SK-N-SH (cell line): ENCODE measurements at regions not wholly inside any gene's neighbourhood (a gene's known extent, or its start where the extent isn't known, plus 50 kb on each side); places are given as distances from the start of the nearest gene placed in this dataset.

Experiments
- CTCF ChIA-PET: fragments of 300-600, 350-600 bp; formaldehyde crosslinking; extraction: SDS; loops from one replicate; lab custom pipeline; 2021; lab: Yijun Ruan, JAX
- POLR2A ChIA-PET: fragments of 350-600 bp; sonication (Branson Sonifier 250); formaldehyde crosslinking; extraction: SDS; loops from one replicate; lab custom pipeline; 2020; ENCODE audit warnings: antibody characterized with exemption, inconsistent platforms; lab: Yijun Ruan, JAX
- DNase-seq: peaks from one replicate; pipeline ENCODE4 v3.0.0; 2012
- H2AFZ ChIP-seq: fragments of 200-600 bp; sonication (generic); 2 replicates; pipeline ENCODE4 v1.8.1; 2016; ENCODE audit warnings: antibody characterized with exemption, mild to moderate bottlenecking, low read depth
- H3F3A ChIP-seq: fragments of 200-600 bp; sonication (generic); replicated peaks from 2 replicates; pipeline ENCODE3; 2016; ENCODE audit warnings: antibody characterized with exemption, mild to moderate bottlenecking; ENCODE audit not compliant: insufficient read depth
- H3K27ac ChIP-seq, 2 experiments: fragments of 200-500 bp in 1 of 2; fragments of 200-600 bp in 1 of 2; sonication (Bioruptor generic) in 1 of 2; sonication (generic), shearing (Covaris generic) in 1 of 2; 2 replicates each; pipeline versions ENCODE4 v1.5.1 to v1.6.1; 2014 to 2016; ENCODE audit warnings: low read depth in 2 of 2, inconsistent platforms in 1 of 2, low read length in 1 of 2, mild to moderate bottlenecking in 1 of 2, mixed read lengths in 1 of 2
- H3K27me3 ChIP-seq: fragments of 200-600 bp; sonication (generic), shearing (Covaris generic); 2 replicates; pipeline ENCODE4 v1.6.1; 2016; ENCODE audit warnings: mixed run types; ENCODE audit not compliant: insufficient read depth
- H3K36me3 ChIP-seq, 2 experiments: fragments of 200-500 bp in 1 of 2; fragments of 200-600 bp in 1 of 2; sonication (Bioruptor generic) in 1 of 2; sonication (generic) in 1 of 2; replicated peaks in 1 of 2; 2 replicates each; pipeline versions ENCODE3 to v1.5.1; 2014 to 2016; ENCODE audit warnings: low read length in 1 of 2, mild to moderate bottlenecking in 1 of 2; ENCODE audit not compliant: insufficient read depth in 2 of 2, control insufficient read depth in 1 of 2
- H3K4me1 ChIP-seq, 2 experiments: fragments of 200-500 bp in 1 of 2; fragments of 200-600 bp in 1 of 2; sonication (Bioruptor generic) in 1 of 2; sonication (generic), shearing (Covaris generic) in 1 of 2; 2 replicates each; pipeline versions ENCODE4 v1.5.1 to v1.6.1; 2014 to 2016; ENCODE audit warnings: low read depth in 1 of 2, low read length in 1 of 2, mixed run types in 1 of 2; ENCODE audit not compliant: insufficient read depth in 2 of 2, control insufficient read depth in 1 of 2
- H3K4me2 ChIP-seq: fragments of 200-600 bp; sonication (generic), shearing (Covaris generic); 2 replicates; pipeline ENCODE4 v1.6.1; 2017; ENCODE audit warnings: mixed run types
- H3K4me3 ChIP-seq, 2 experiments: fragments of 200-500 bp in 1 of 2; fragments of 200-600 bp in 1 of 2; sonication (Bioruptor generic) in 1 of 2; sonication (generic), shearing (Covaris generic) in 1 of 2; 2 replicates each; pipeline versions ENCODE4 v1.5.1 to v1.8.1; 2014 to 2016; ENCODE audit warnings: low read depth in 2 of 2, inconsistent platforms in 1 of 2, low read length in 1 of 2, mild to moderate bottlenecking in 1 of 2, mixed read lengths in 1 of 2, moderate library complexity in 1 of 2
- H3K79me2 ChIP-seq: fragments of 200-600 bp; sonication (generic); 2 replicates; pipeline ENCODE4 v1.8.1; 2017; ENCODE audit warnings: mild to moderate bottlenecking; ENCODE audit not compliant: insufficient read depth
- H3K9ac ChIP-seq: fragments of 200-600 bp; sonication (generic); 2 replicates; pipeline ENCODE4 v1.6.1; 2017; ENCODE audit warnings: mixed run types
- H3K9me2 ChIP-seq: fragments of 200-600 bp; sonication (generic); 2 replicates; pipeline ENCODE4 v1.6.1; 2017; ENCODE audit warnings: mixed run types
- H3K9me3 ChIP-seq: fragments of 200-600 bp; sonication (generic); 2 replicates; pipeline ENCODE4 v1.6.1; 2017; ENCODE audit warnings: mixed run types, mild to moderate bottlenecking, moderate library complexity
- H4K20me1 ChIP-seq: fragments of 200-600 bp; sonication (generic); 2 replicates; pipeline ENCODE4 v1.6.1; 2017; ENCODE audit warnings: mild to moderate bottlenecking, mixed run types; ENCODE audit not compliant: insufficient read depth
- CHD2 ChIP-seq: fragments of 150-350 bp; IDR thresholded peaks from 2 replicates; pipeline ENCODE4 v1.6.1; 2018; ENCODE audit warnings: low read length; ENCODE audit not compliant: partially characterized antibody
- FOSL2 ChIP-seq: IDR thresholded peaks from 2 replicates; pipeline ENCODE4 v1.4.0; 2012; ENCODE audit warnings: low read depth, mild to moderate bottlenecking, moderate library complexity, borderline replicate concordance
- GABPA ChIP-seq: IDR thresholded peaks from 2 replicates; pipeline ENCODE4 v1.4.0; 2012; ENCODE audit warnings: low read depth, mild to moderate bottlenecking
- GATA2 ChIP-seq: sonication (generic); formaldehyde crosslinking; IDR thresholded peaks from 2 replicates; pipeline ENCODE4 v1.5.0; 2020; ENCODE audit warnings: mild to moderate bottlenecking, missing genetic modification reagents
- POLR2AphosphoS5 ChIP-seq: IDR thresholded peaks from 2 replicates; pipeline ENCODE4 v1.6.1; 2012; ENCODE audit warnings: low read depth, low read length
- RAD21 ChIP-seq: IDR thresholded peaks from 2 replicates; pipeline ENCODE4 v1.6.1; 2012; ENCODE audit warnings: mild to moderate bottlenecking, low read length
- RCOR1 ChIP-seq: fragments of 150-350 bp; IDR thresholded peaks from 2 replicates; pipeline ENCODE4 v1.6.1; 2017; ENCODE audit warnings: antibody characterized with exemption, low read length
- RFX5 ChIP-seq: IDR thresholded peaks from 2 replicates; pipeline ENCODE4 v1.6.1; 2012; ENCODE audit warnings: mild to moderate bottlenecking, improper control_type of control experiment, low read length
- SIN3A ChIP-seq: IDR thresholded peaks from 2 replicates; pipeline ENCODE4 v1.6.1; 2012; ENCODE audit warnings: low read depth, mild to moderate bottlenecking, low read length, moderate library complexity, borderline replicate concordance
- WGBS: methylation state at CpG from one replicate; pipeline ENCODE4 v1.1.6; 2017; ENCODE audit warnings: low lambda C conversion rate; 5-methylcytosine and 5-hydroxymethylcytosine counted together
- TF ChIP-seq, protein P1 (sequence below): fragments of 200-600 bp; sonication (generic); IDR thresholded peaks from 2 replicates; pipeline ENCODE4 v1.6.1; 2017; ENCODE audit warnings: antibody characterized with exemption, mild to moderate bottlenecking, moderate library complexity

- Histone ChIP-seq H3K27me3 (no peaks in the 10 kb centered on the region), H3K9ac (no peak overlapping the region), H3K27ac (no peak overlapping the region), H3F3A (no peaks in the 10 kb centered on the region), H3K4me3 (no peak overlapping the region), H3K4me1 (no peaks in the 10 kb centered on the region), H3K4me2 (no peak overlapping the region), H3K36me3 (no peaks in the 10 kb centered on the region), H3K79me2 (no peaks in the 10 kb centered on the region), H3K9me3 (no peaks in the 10 kb centered on the region), H4K20me1 (no peaks in the 10 kb centered on the region), H3K9me2 (no peaks in the 10 kb centered on the region), H2AFZ (no peak overlapping the region)
- POLR2A ChIA-PET, result no interaction called here
- 19% methylated on average over 2 of the region's 4 CpGs for WGBS
- TF ChIP-seq, protein P1, sequence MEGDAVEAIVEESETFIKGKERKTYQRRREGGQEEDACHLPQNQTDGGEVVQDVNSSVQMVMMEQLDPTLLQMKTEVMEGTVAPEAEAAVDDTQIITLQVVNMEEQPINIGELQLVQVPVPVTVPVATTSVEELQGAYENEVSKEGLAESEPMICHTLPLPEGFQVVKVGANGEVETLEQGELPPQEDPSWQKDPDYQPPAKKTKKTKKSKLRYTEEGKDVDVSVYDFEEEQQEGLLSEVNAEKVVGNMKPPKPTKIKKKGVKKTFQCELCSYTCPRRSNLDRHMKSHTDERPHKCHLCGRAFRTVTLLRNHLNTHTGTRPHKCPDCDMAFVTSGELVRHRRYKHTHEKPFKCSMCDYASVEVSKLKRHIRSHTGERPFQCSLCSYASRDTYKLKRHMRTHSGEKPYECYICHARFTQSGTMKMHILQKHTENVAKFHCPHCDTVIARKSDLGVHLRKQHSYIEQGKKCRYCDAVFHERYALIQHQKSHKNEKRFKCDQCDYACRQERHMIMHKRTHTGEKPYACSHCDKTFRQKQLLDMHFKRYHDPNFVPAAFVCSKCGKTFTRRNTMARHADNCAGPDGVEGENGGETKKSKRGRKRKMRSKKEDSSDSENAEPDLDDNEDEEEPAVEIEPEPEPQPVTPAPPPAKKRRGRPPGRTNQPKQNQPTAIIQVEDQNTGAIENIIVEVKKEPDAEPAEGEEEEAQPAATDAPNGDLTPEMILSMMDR, result no peak
- TF ChIP-seq GABPA, result no peak
- TF ChIP-seq RCOR1, result no peak
- no peak for TF ChIP-seq SIN3A
- TF ChIP-seq FOSL2, result no peak
- TF ChIP-seq CHD2, result no peak
- no peak for TF ChIP-seq RFX5
- TF ChIP-seq RAD21, result no peak
- no peak for TF ChIP-seq GATA2 (CRISPR knock-in tag)
- TF ChIP-seq POLR2AphosphoS5, result no peak
- DNase-seq, result no peak
- CTCF ChIA-PET, result no interaction called here
These were observed 126.4 kb downstream of the TBXT start for GRCh38 chr6:166041277-166041676.

DNA sequence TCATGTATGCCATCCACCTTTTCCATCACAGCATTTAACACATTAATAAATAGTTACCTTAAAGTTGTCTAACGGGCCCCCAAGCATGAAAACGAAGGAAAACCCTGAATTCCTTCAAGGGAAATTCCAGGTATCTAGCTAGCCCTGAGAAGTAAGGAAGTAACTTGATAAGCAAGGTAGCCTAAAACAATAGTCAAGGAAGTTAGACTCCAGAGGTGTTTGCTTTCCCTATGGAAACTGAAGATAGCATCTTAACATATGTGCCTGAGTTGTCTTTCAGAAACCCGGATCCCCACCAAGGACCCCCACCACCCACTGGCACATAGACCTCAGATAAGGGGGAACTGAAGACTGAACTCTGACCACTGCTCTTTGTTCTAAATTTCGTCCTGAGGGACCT is 127.4 kb downstream of the TBXT start:
- ChIA-PET POLR2A (no interaction called here), CTCF (no interaction called here)
- Histone ChIP-seq H3K4me3 (no peak overlapping the region), H3K9ac (no peak overlapping the region), H2AFZ (no peak overlapping the region), H3F3A (no peaks in the 10 kb centered on the region), H3K27ac (no peak overlapping the region), H3K36me3 (no peaks in the 10 kb centered on the region), H3K4me1 (no peaks in the 10 kb centered on the region), H3K9me2 (no peaks in the 10 kb centered on the region), H3K4me2 (no peak overlapping the region), H3K79me2 (no peaks in the 10 kb centered on the region), H3K27me3 (no peaks in the 10 kb centered on the region), H4K20me1 (no peaks in the 10 kb centered on the region), H3K9me3 (no peaks in the 10 kb centered on the region)
- 10% methylated on average over 4 of the region's 4 CpGs for WGBS
- no peak for TF ChIP-seq SIN3A
- DNase-seq, result no peak
